HEK293 (cell line): ENCODE measurements at regions not wholly inside any gene's neighbourhood (a gene's known extent, or its start where the extent isn't known, plus 50 kb on each side); places are given as distances from the start of the nearest gene placed in this dataset.

Source experiments
- CTCF ChIA-PET: fragments of 350-600 bp; formaldehyde crosslinking; extraction: SDS; loops from one replicate; lab custom pipeline; 2021; ENCODE audit warnings: antibody characterized with exemption; lab: Yijun Ruan, JAX
- POLR2A ChIA-PET: fragments of 300-600 bp; formaldehyde crosslinking; extraction: SDS; loops from one replicate; lab custom pipeline; 2020; ENCODE audit warnings: antibody characterized with exemption, inconsistent platforms; lab: Yijun Ruan, JAX
- H3K27ac ChIP-seq: fragments of 200-500 bp; sonication (Bioruptor generic); 2 replicates; pipeline ENCODE4 v1.5.1; 2014; ENCODE audit warnings: low read depth, low read length, control low read depth, inconsistent platforms; ENCODE audit errors: extremely low read depth
- H3K36me3 ChIP-seq, 2 experiments: fragments of 200-500 bp in 1 of 2; sonication (Bioruptor generic) in 1 of 2; 1 replicate in 1 of 2; 2 replicates in 1 of 2; pipeline ENCODE4 v1.5.1; 2014 to 2017; ENCODE audit warnings: inconsistent platforms in 2 of 2, low read length in 2 of 2; ENCODE audit not compliant: control insufficient read depth in 2 of 2, insufficient read depth in 1 of 2
- H3K4me1 ChIP-seq: fragments of 200-500 bp; sonication (Bioruptor generic); 2 replicates; pipeline ENCODE4 v1.5.1; 2014; ENCODE audit warnings: mild to moderate bottlenecking, low read length, inconsistent platforms; ENCODE audit not compliant: control insufficient read depth, insufficient read depth
- H3K4me3 ChIP-seq: 2 replicates; pipeline ENCODE4 v1.5.1; 2011; ENCODE audit warnings: low read depth, mild to moderate bottlenecking, control low read depth, low read length, moderate library complexity
- H3K9me3 ChIP-seq: fragments of 200-500 bp; sonication (Bioruptor generic); 2 replicates; pipeline ENCODE4 v1.5.1; 2014; ENCODE audit warnings: low read depth, low read length, inconsistent platforms; ENCODE audit not compliant: control insufficient read depth, insufficient read depth
- BCL11B ChIP-seq: fragments of 450-650 bp; formaldehyde crosslinking; IDR thresholded peaks from 2 replicates; pipeline ENCODE4 v1.5.1; 2016; ENCODE audit warnings: low read depth, missing biosample characterization, missing genetic modification characterization
- CTCF ChIP-seq: fragments of 450-650 bp; formaldehyde crosslinking; IDR thresholded peaks from 2 replicates; pipeline ENCODE4 v1.5.1; 2016; ENCODE audit warnings: missing biosample characterization, missing genetic modification characterization
- OVOL3 ChIP-seq: fragments of 450-650 bp; formaldehyde crosslinking; IDR thresholded peaks from 2 replicates; pipeline ENCODE4 v1.5.1; 2016; ENCODE audit warnings: missing biosample characterization, missing genetic modification characterization
- REPIN1 ChIP-seq: fragments of 450-650 bp; formaldehyde crosslinking; IDR thresholded peaks from 2 replicates; pipeline ENCODE4 v1.5.1; 2017; ENCODE audit warnings: missing biosample characterization, missing genetic modification characterization, low read depth
- SP2 ChIP-seq: fragments of 450-650 bp; formaldehyde crosslinking; IDR thresholded peaks from 2 replicates; pipeline ENCODE4 v1.5.1; 2016; ENCODE audit warnings: missing biosample characterization, missing genetic modification characterization
- ZBTB48 ChIP-seq: fragments of 450-650 bp; formaldehyde crosslinking; IDR thresholded peaks from 2 replicates; pipeline ENCODE4 v1.5.1; 2016; ENCODE audit warnings: missing biosample characterization, missing genetic modification characterization
- ZFHX2 ChIP-seq: fragments of 450-650 bp; formaldehyde crosslinking; conservative IDR thresholded peaks from 2 replicates; pipeline ENCODE4 v1.5.1; 2016; ENCODE audit warnings: missing biosample characterization, missing genetic modification characterization
- ZNF10 ChIP-seq: fragments of 450-650 bp; formaldehyde crosslinking; IDR thresholded peaks from 2 replicates; pipeline ENCODE4 v1.5.1; 2017; ENCODE audit warnings: missing biosample characterization, missing genetic modification characterization
- ZNF140 ChIP-seq: fragments of 450-650 bp; formaldehyde crosslinking; IDR thresholded peaks from 2 replicates; pipeline ENCODE4 v1.5.1; 2016; ENCODE audit warnings: missing biosample characterization, missing genetic modification characterization
- ZNF16 ChIP-seq: fragments of 450-650 bp; formaldehyde crosslinking; IDR thresholded peaks from 2 replicates; pipeline ENCODE4 v1.5.1; 2016; ENCODE audit warnings: low read depth, missing biosample characterization, missing genetic modification characterization
- ZNF350 ChIP-seq: fragments of 450-650 bp; formaldehyde crosslinking; IDR thresholded peaks from 2 replicates; pipeline ENCODE4 v1.5.0; 2017; ENCODE audit warnings: missing biosample characterization, mild to moderate bottlenecking, missing genetic modification characterization
- ZNF391 ChIP-seq: fragments of 450-650 bp; formaldehyde crosslinking; IDR thresholded peaks from 2 replicates; pipeline ENCODE4 v1.5.1; 2016; ENCODE audit warnings: low read depth, missing biosample characterization, missing genetic modification characterization, borderline replicate concordance
- ZNF510 ChIP-seq: fragments of 450-650 bp; formaldehyde crosslinking; IDR thresholded peaks from 2 replicates; pipeline ENCODE4 v1.5.1; 2018; ENCODE audit warnings: mild to moderate bottlenecking, missing genetic modification characterization, missing biosample characterization; ENCODE audit not compliant: insufficient replicate concordance
- ZNF585B ChIP-seq: fragments of 450-650 bp; formaldehyde crosslinking; IDR thresholded peaks from 2 replicates; pipeline ENCODE4 v1.5.1; 2016; ENCODE audit warnings: missing biosample characterization, missing genetic modification characterization
- ZNF600 ChIP-seq: fragments of 450-650 bp; formaldehyde crosslinking; IDR thresholded peaks from 2 replicates; pipeline ENCODE4 v1.5.1; 2016; ENCODE audit warnings: missing biosample characterization, missing genetic modification characterization
- ZNF658 ChIP-seq: fragments of 450-650 bp; formaldehyde crosslinking; IDR thresholded peaks from 2 replicates; pipeline ENCODE4; 2016; ENCODE audit warnings: missing biosample characterization, missing genetic modification characterization
- ZNF785 ChIP-seq: fragments of 450-650 bp; formaldehyde crosslinking; IDR thresholded peaks from 2 replicates; pipeline ENCODE4 v1.5.1; 2016; ENCODE audit warnings: missing biosample characterization, missing genetic modification characterization
- ZNF837 ChIP-seq: fragments of 450-650 bp; formaldehyde crosslinking; IDR thresholded peaks from 2 replicates; pipeline ENCODE4 v1.5.1; 2016; ENCODE audit warnings: missing biosample characterization, missing genetic modification characterization
- ZSCAN18 ChIP-seq: fragments of 450-650 bp; formaldehyde crosslinking; IDR thresholded peaks from 2 replicates; pipeline ENCODE4 v1.5.1; 2016; ENCODE audit warnings: missing biosample characterization, missing genetic modification characterization
- TF ChIP-seq, protein P1 (sequence below): fragments of 450-650 bp; formaldehyde crosslinking; IDR thresholded peaks from 2 replicates; pipeline ENCODE4 v1.5.1; 2016; ENCODE audit warnings: missing biosample characterization, missing genetic modification characterization
- TF ChIP-seq, protein P2 (sequence below): fragments of 450-650 bp; formaldehyde crosslinking; conservative IDR thresholded peaks from 2 replicates; pipeline ENCODE4 v1.5.1; 2016; ENCODE audit warnings: low read depth, missing biosample characterization, missing genetic modification characterization
- TF ChIP-seq, protein P3 (sequence below): fragments of 450-650 bp; IDR thresholded peaks from 2 replicates; pipeline ENCODE4 v1.5.1; 2018; ENCODE audit warnings: missing biosample characterization, missing genetic modification characterization

DNA sequence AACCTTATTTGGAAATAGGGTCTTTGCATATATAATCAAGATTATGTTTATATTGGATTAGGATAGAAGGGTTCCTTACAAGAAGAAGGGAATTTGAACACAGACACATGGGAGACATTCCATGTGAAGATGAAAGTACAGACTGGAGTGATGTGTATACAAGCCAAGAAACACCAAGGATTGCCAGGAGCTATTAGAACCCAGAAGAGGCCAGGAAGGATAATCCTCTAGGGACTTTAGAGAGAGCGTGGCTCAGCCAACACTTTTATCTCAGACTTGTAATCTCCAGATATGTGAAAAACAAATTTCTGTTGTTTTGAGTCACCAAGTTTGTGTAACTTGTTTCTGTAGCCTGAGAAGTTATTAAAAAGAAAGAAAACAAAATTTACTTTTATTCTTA is 1173.9 kb upstream of the CITED2 start:
- Histone ChIP-seq H3K4me1 (no peaks in the 10 kb centered on the region), H3K27ac (no peak overlapping the region), H3K4me3 (no peak overlapping the region), H3K36me3 (no peaks in the 10 kb centered on the region), H3K9me3 (no peaks in the 10 kb centered on the region)
- POLR2A ChIA-PET = no interaction called here
- no peak for TF ChIP-seq ZNF585B
- no peak for TF ChIP-seq ZNF391 (tag by site-specific recombination)
- TF ChIP-seq SP2 (tag by site-specific recombination) = no peak
- no peak for TF ChIP-seq ZNF600 (tag by site-specific recombination)
- TF ChIP-seq ZBTB48 (tag by site-specific recombination) = no peak
- no peak for TF ChIP-seq ZNF350 (tag by site-specific recombination)
- no peak for TF ChIP-seq ZNF140 (tag by site-specific recombination)
- TF ChIP-seq, protein P1, sequence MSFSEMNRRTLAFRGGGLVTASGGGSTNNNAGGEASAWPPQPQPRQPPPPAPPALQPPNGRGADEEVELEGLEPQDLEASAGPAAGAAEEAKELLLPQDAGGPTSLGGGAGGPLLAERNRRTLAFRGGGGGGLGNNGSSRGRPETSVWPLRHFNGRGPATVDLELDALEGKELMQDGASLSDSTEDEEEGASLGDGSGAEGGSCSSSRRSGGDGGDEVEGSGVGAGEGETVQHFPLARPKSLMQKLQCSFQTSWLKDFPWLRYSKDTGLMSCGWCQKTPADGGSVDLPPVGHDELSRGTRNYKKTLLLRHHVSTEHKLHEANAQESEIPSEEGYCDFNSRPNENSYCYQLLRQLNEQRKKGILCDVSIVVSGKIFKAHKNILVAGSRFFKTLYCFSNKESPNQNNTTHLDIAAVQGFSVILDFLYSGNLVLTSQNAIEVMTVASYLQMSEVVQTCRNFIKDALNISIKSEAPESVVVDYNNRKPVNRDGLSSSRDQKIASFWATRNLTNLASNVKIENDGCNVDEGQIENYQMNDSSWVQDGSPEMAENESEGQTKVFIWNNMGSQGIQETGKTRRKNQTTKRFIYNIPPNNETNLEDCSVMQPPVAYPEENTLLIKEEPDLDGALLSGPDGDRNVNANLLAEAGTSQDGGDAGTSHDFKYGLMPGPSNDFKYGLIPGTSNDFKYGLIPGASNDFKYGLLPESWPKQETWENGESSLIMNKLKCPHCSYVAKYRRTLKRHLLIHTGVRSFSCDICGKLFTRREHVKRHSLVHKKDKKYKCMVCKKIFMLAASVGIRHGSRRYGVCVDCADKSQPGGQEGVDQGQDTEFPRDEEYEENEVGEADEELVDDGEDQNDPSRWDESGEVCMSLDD (tag by site-specific recombination) = no peak
- TF ChIP-seq ZFHX2 (tag by site-specific recombination) = no peak
- TF ChIP-seq ZNF837 (tag by site-specific recombination) = no peak
- TF ChIP-seq CTCF = no peak
- TF ChIP-seq OVOL3 (tag by site-specific recombination) = no peak
- no peak for TF ChIP-seq ZNF785 (tag by site-specific recombination)
- CTCF ChIA-PET = no interaction called here

- ChIA-PET POLR2A (no interaction called here), CTCF (no interaction called here)
- Histone ChIP-seq H3K4me3 (no peak overlapping the region), H3K4me1 (no peaks in the 10 kb centered on the region), H3K27ac (no peak overlapping the region), H3K9me3 (no peaks in the 10 kb centered on the region), H3K36me3 (no peaks in the 10 kb centered on the region)
- no peak for TF ChIP-seq ZSCAN18 (tag by site-specific recombination)
- TF ChIP-seq ZNF658 (tag by site-specific recombination) = no peak
- TF ChIP-seq REPIN1 (tag by site-specific recombination) = no peak
- no peak for TF ChIP-seq ZNF10 (tag by site-specific recombination)
- TF ChIP-seq BCL11B (tag by site-specific recombination) = no peak
- no peak for TF ChIP-seq ZNF16
- TF ChIP-seq, protein P2, sequence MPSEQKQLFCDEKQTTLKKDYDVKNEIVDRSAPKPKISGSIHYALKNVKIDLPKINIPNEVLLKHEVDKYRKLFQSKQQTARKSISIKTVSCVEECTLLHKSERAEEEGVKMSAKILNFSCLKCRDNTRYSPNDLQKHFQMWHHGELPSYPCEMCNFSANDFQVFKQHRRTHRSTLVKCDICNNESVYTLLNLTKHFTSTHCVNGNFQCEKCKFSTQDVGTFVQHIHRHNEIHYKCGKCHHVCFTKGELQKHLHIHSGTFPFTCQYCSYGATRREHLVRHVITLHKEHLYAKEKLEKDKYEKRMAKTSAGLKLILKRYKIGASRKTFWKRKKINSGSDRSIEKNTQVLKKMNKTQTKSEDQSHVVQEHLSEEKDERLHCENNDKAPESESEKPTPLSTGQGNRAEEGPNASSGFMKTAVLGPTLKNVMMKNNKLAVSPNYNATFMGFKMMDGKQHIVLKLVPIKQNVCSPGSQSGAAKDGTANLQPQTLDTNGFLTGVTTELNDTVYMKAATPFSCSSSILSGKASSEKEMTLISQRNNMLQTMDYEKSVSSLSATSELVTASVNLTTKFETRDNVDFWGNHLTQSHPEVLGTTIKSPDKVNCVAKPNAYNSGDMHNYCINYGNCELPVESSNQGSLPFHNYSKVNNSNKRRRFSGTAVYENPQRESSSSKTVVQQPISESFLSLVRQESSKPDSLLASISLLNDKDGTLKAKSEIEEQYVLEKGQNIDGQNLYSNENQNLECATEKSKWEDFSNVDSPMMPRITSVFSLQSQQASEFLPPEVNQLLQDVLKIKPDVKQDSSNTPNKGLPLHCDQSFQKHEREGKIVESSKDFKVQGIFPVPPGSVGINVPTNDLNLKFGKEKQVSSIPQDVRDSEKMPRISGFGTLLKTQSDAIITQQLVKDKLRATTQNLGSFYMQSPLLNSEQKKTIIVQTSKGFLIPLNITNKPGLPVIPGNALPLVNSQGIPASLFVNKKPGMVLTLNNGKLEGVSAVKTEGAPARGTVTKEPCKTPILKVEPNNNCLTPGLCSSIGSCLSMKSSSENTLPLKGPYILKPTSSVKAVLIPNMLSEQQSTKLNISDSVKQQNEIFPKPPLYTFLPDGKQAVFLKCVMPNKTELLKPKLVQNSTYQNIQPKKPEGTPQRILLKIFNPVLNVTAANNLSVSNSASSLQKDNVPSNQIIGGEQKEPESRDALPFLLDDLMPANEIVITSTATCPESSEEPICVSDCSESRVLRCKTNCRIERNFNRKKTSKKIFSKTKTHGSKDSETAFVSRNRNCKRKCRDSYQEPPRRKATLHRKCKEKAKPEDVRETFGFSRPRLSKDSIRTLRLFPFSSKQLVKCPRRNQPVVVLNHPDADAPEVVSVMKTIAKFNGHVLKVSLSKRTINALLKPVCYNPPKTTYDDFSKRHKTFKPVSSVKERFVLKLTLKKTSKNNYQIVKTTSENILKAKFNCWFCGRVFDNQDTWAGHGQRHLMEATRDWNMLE = no peak
- TF ChIP-seq, protein P3, sequence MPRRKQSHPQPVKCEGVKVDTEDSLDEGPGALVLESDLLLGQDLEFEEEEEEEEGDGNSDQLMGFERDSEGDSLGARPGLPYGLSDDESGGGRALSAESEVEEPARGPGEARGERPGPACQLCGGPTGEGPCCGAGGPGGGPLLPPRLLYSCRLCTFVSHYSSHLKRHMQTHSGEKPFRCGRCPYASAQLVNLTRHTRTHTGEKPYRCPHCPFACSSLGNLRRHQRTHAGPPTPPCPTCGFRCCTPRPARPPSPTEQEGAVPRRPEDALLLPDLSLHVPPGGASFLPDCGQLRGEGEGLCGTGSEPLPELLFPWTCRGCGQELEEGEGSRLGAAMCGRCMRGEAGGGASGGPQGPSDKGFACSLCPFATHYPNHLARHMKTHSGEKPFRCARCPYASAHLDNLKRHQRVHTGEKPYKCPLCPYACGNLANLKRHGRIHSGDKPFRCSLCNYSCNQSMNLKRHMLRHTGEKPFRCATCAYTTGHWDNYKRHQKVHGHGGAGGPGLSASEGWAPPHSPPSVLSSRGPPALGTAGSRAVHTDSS (tag by site-specific recombination) = no peak
- TF ChIP-seq ZNF510 (tag by site-specific recombination) = no peak
Observed at GRCh38 chr6:140546640-140547039, 1172.2 kb upstream of the CITED2 start.
